Fibroblast of lung (primary cell): ENCODE measurements at regions not wholly inside any gene's neighbourhood (a gene's known extent, or its start where the extent isn't known, plus 50 kb on each side); places are given as distances from the start of the nearest gene placed in this dataset.

Experiments
- CTCF ChIP-seq, 2 donors: IDR thresholded peaks in 1 of 2; conservative IDR thresholded peaks in 1 of 2; 1 replicate in 1 of 2; 2 replicates in 1 of 2; pipeline ENCODE4 v1.5.1; 2011 to 2012; ENCODE audit warnings: low read length in 2 of 2, control low read depth in 1 of 2, inconsistent platforms in 1 of 2, low read depth in 1 of 2, mild to moderate bottlenecking in 1 of 2
- EZH2 ChIP-seq: IDR thresholded peaks from 2 replicates; pipeline ENCODE4 v1.5.1; 2012; ENCODE audit warnings: low read length, control low read depth, mild to moderate bottlenecking; ENCODE audit errors: missing control alignments

GRCh38 chr1:201648907-201649721 is 110.2 kb downstream of the NAV1 start:
- TF ChIP-seq EZH2 (no peak), CTCF (conservative IDR thresholded peaks at IDR 0.05 in 1 of 2, IDR thresholded peaks at IDR 0.05 in 1 of 2; ENCODE audit: low read depth in 1 of 2, low read length in 2 of 2) (no peak)
